ENCODE measurements at regions not wholly inside any gene's neighbourhood (a gene's known extent, or its start where the extent isn't known, plus 50 kb on each side); places are given as distances from the start of the nearest gene placed in this dataset.

- TF ChIP-seq POU2F2 (IDR thresholded peaks at IDR 0.05; ENCODE audit: low read depth, low read length) (no peak), SPI1 (IDR thresholded peaks at IDR 0.05; ENCODE audit: low read depth, low read length) (no peak), POLR2A (IDR thresholded peaks at IDR 0.05; ENCODE audit: low read depth, low read length) (no peak), POLR2AphosphoS5 (IDR thresholded peaks at IDR 0.05; ENCODE audit: low read depth, low read length) (no peak), TAF1 (IDR thresholded peaks at IDR 0.05; ENCODE audit: low read depth, low read length) (no peak), PAX5 (IDR thresholded peaks at IDR 0.05; ENCODE audit: insufficient read depth, low read length, severe bottlenecking) (no peak)
- FAIRE-seq: no peak
- DNase-seq (ENCODE audit: insufficient read length, low spot score): no peak
Observed at GRCh38 chr20:52812231-52812847, 159.8 kb upstream of the TSHZ2 start.

- DNase-seq (ENCODE audit: insufficient read length, low spot score) (no peak), FAIRE-seq (no peak)
- TF ChIP-seq POLR2A (IDR thresholded peaks at IDR 0.05; ENCODE audit: low read depth, low read length) (no peak), POU2F2 (IDR thresholded peaks at IDR 0.05; ENCODE audit: low read depth, low read length) (no peak), POLR2AphosphoS5 (IDR thresholded peaks at IDR 0.05; ENCODE audit: low read depth, low read length) (no peak), TAF1 (IDR thresholded peaks at IDR 0.05; ENCODE audit: low read depth, low read length) (no peak), SPI1 (IDR thresholded peaks at IDR 0.05; ENCODE audit: low read depth, low read length) (no peak)
Observed at GRCh38 chr20:52809003-52809402, 163.2 kb upstream of the TSHZ2 start.

- DNase-seq (ENCODE audit: insufficient read length, low spot score) (no peak), FAIRE-seq (no peak)
- no peak for TF ChIP-seq SPI1 (IDR thresholded peaks at IDR 0.05; ENCODE audit: low read depth, low read length)
Observed at GRCh38 chr20:52806918-52807317, 165.2 kb upstream of the TSHZ2 start.

- TF ChIP-seq POLR2A (IDR thresholded peaks at IDR 0.05; ENCODE audit: low read depth, low read length) (no peak), PAX5 (IDR thresholded peaks at IDR 0.05; ENCODE audit: insufficient read depth, low read length, severe bottlenecking) (no peak), SPI1 (IDR thresholded peaks at IDR 0.05; ENCODE audit: low read depth, low read length) (no peak), TAF1 (IDR thresholded peaks at IDR 0.05; ENCODE audit: low read depth, low read length) (no peak), POU2F2 (IDR thresholded peaks at IDR 0.05; ENCODE audit: low read depth, low read length) (no peak), POLR2AphosphoS5 (IDR thresholded peaks at IDR 0.05; ENCODE audit: low read depth, low read length) (no peak)
- no peak for DNase-seq (ENCODE audit: insufficient read length, low spot score)
- no peak for FAIRE-seq
Observed at GRCh38 chr20:52805843-52806242, 166.3 kb upstream of the TSHZ2 start.

- FAIRE-seq: no peak
- TF ChIP-seq POU2F2 (IDR thresholded peaks at IDR 0.05; ENCODE audit: low read depth, low read length) (no peak), TAF1 (IDR thresholded peaks at IDR 0.05; ENCODE audit: low read depth, low read length) (no peak), POLR2A (IDR thresholded peaks at IDR 0.05; ENCODE audit: low read depth, low read length) (no peak), SPI1 (IDR thresholded peaks at IDR 0.05; ENCODE audit: low read depth, low read length) (no peak), POLR2AphosphoS5 (IDR thresholded peaks at IDR 0.05; ENCODE audit: low read depth, low read length) (no peak), PAX5 (IDR thresholded peaks at IDR 0.05; ENCODE audit: insufficient read depth, low read length, severe bottlenecking) (no peak)
- DNase-seq (ENCODE audit: insufficient read length, low spot score): no peak
Observed at GRCh38 chr20:52805296-52805571, 166.9 kb upstream of the TSHZ2 start.

- no peak for DNase-seq (ENCODE audit: insufficient read length, low spot score)
- no peak for TF ChIP-seq POLR2A (IDR thresholded peaks at IDR 0.05; ENCODE audit: low read depth, low read length)
- no peak for TF ChIP-seq TAF1 (IDR thresholded peaks at IDR 0.05; ENCODE audit: low read depth, low read length)
- no peak for TF ChIP-seq POU2F2 (IDR thresholded peaks at IDR 0.05; ENCODE audit: low read depth, low read length)
- TF ChIP-seq SPI1 (IDR thresholded peaks at IDR 0.05; ENCODE audit: low read depth, low read length): no peak
- no peak for TF ChIP-seq PAX5 (IDR thresholded peaks at IDR 0.05; ENCODE audit: insufficient read depth, low read length, severe bottlenecking)
- no peak for TF ChIP-seq POLR2AphosphoS5 (IDR thresholded peaks at IDR 0.05; ENCODE audit: low read depth, low read length)
- FAIRE-seq: no peak
Observed at GRCh38 chr20:52804497-52805295, 167.5 kb upstream of the TSHZ2 start.

- no peak for DNase-seq (ENCODE audit: insufficient read length, low spot score)
- TF ChIP-seq POLR2AphosphoS5 (IDR thresholded peaks at IDR 0.05; ENCODE audit: low read depth, low read length): no peak
- TF ChIP-seq TAF1 (IDR thresholded peaks at IDR 0.05; ENCODE audit: low read depth, low read length): no peak
- TF ChIP-seq POLR2A (IDR thresholded peaks at IDR 0.05; ENCODE audit: low read depth, low read length): no peak
- TF ChIP-seq SPI1 (IDR thresholded peaks at IDR 0.05; ENCODE audit: low read depth, low read length): no peak
- TF ChIP-seq PAX5 (IDR thresholded peaks at IDR 0.05; ENCODE audit: insufficient read depth, low read length, severe bottlenecking): no peak
- TF ChIP-seq POU2F2 (IDR thresholded peaks at IDR 0.05; ENCODE audit: low read depth, low read length): no peak
- FAIRE-seq: no peak
Observed at GRCh38 chr20:52801628-52802006, 170.5 kb upstream of the TSHZ2 start.

GRCh38 chr20:52800734-52801627 lies 171.2 kb upstream of the TSHZ2 start:
- TF ChIP-seq POLR2A (IDR thresholded peaks at IDR 0.05; ENCODE audit: low read depth, low read length): no peak
- no peak for TF ChIP-seq POLR2AphosphoS5 (IDR thresholded peaks at IDR 0.05; ENCODE audit: low read depth, low read length)
- TF ChIP-seq PAX5 (IDR thresholded peaks at IDR 0.05; ENCODE audit: insufficient read depth, low read length, severe bottlenecking): no peak
- TF ChIP-seq POU2F2 (IDR thresholded peaks at IDR 0.05; ENCODE audit: low read depth, low read length): no peak
- TF ChIP-seq SPI1 (IDR thresholded peaks at IDR 0.05; ENCODE audit: low read depth, low read length): no peak
- TF ChIP-seq TAF1 (IDR thresholded peaks at IDR 0.05; ENCODE audit: low read depth, low read length): no peak
- FAIRE-seq (no peak), DNase-seq (ENCODE audit: insufficient read length, low spot score) (no peak)

GRCh38 chr20:52799130-52799529 lies 173.0 kb upstream of the TSHZ2 start:
- TF ChIP-seq TAF1 (IDR thresholded peaks at IDR 0.05; ENCODE audit: low read depth, low read length): no peak
- no peak for TF ChIP-seq POLR2AphosphoS5 (IDR thresholded peaks at IDR 0.05; ENCODE audit: low read depth, low read length)
- TF ChIP-seq SPI1 (IDR thresholded peaks at IDR 0.05; ENCODE audit: low read depth, low read length): no peak
- no peak for TF ChIP-seq PAX5 (IDR thresholded peaks at IDR 0.05; ENCODE audit: insufficient read depth, low read length, severe bottlenecking)
- TF ChIP-seq POLR2A (IDR thresholded peaks at IDR 0.05; ENCODE audit: low read depth, low read length): no peak
- no peak for TF ChIP-seq POU2F2 (IDR thresholded peaks at IDR 0.05; ENCODE audit: low read depth, low read length)
- DNase-seq (ENCODE audit: insufficient read length, low spot score): no peak
- no peak for FAIRE-seq
